ENCODE measurements at regions not wholly inside any gene's neighbourhood (a gene's known extent, or its start where the extent isn't known, plus 50 kb on each side); places are given as distances from the start of the nearest gene placed in this dataset.
A peak's percentile ranks its signal among the peaks of the same experiment; 100 is the strongest.
"Not testable (repeated sequence)": the region's sequence is repeated elsewhere in the genome, so short reads cannot be mapped to it uniquely, and the experiment has no call there.

- DNase-seq; H3K4me3 ChIP-seq (ENCODE audit: low read length); H3K27me3 ChIP-seq (ENCODE audit: control insufficient read depth, insufficient read depth, low read length); H3K27ac ChIP-seq (ENCODE audit: low read length); H3K4me1 ChIP-seq (ENCODE audit: control insufficient read depth, insufficient read depth, low read length); H3K36me3 ChIP-seq (ENCODE audit: control insufficient read depth, insufficient read depth, low read length); H3K9me3 ChIP-seq (replicated peaks; ENCODE audit: control insufficient read depth, low read depth, low read length): not testable (repeated sequence)
- no CpG with 5 or more reads among the region's 5 CpGs for WGBS (ENCODE audit: insufficient coverage)
Observed at GRCh38 chr20:40012026-40012425, 677.0 kb downstream of the MAFB start.

DNA sequence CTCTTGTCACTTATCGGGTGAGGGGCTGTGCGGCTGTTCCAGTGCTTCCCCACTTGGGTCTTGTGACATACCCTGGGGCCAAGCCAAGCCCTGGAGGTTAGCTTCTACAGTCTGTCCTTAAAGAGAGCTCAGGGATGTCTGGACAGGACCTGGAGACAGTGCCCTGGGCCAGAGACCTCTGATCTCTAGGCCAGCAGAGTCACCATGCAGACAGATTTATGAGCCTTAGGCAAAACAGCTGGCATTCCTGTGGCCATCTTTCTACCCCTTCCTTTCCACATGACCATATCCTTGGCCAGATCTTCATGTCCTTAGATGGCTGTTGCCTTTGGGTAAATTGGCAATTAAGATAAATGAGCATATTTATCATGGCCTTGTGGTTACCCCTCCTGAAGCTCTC lies 678.6 kb downstream of the MAFB start:
- 80% methylated on average over 1 of the region's 2 CpGs for WGBS (ENCODE audit: insufficient coverage)
- H3K4me1 ChIP-seq (ENCODE audit: control insufficient read depth, insufficient read depth, low read length), result no peaks in the 10 kb centered on the region
- H3K4me3 ChIP-seq (ENCODE audit: low read length), result no peak overlapping the region
- no peaks in the 10 kb centered on the region for H3K27me3 ChIP-seq (ENCODE audit: control insufficient read depth, insufficient read depth, low read length)
- H3K27ac ChIP-seq (ENCODE audit: low read length), result no peak overlapping the region
- no peak for DNase-seq
- no peaks in the 10 kb centered on the region for H3K9me3 ChIP-seq (replicated peaks; ENCODE audit: control insufficient read depth, low read depth, low read length)
- H3K36me3 ChIP-seq (ENCODE audit: control insufficient read depth, insufficient read depth, low read length), result no peaks in the 10 kb centered on the region

GRCh38 chr20:40009542-40009941 lies 679.5 kb downstream of the MAFB start:
- H3K36me3 ChIP-seq (ENCODE audit: control insufficient read depth, insufficient read depth, low read length), result no peaks in the 10 kb centered on the region
- WGBS (ENCODE audit: insufficient coverage), result no CpG with 5 or more reads among the region's 3 CpGs
- no peaks in the 10 kb centered on the region for H3K4me1 ChIP-seq (ENCODE audit: control insufficient read depth, insufficient read depth, low read length)
- no peak overlapping the region for H3K27ac ChIP-seq (ENCODE audit: low read length)
- H3K4me3 ChIP-seq (ENCODE audit: low read length), result no peak overlapping the region
- no peaks in the 10 kb centered on the region for H3K9me3 ChIP-seq (replicated peaks; ENCODE audit: control insufficient read depth, low read depth, low read length)
- no peaks in the 10 kb centered on the region for H3K27me3 ChIP-seq (ENCODE audit: control insufficient read depth, insufficient read depth, low read length)
- DNase-seq, result no peak

DNA sequence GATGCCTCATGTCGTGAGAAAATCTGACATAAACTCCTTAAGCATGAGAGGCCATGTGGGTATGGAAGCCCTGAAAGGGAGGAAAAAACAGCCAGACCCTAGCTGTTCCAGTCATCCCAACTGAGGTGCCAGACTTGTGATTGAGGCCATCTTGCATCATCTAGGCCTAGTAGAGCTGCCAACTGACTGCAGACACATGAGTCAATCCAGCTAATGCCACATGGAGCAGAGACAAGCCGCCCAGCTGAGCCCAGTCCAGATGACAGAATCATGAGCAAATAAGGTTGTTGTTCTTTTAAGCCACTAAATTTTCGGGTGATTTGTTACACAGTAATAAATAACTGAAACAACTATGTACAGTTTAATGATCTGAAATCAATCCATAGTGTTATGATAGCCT lies 680.9 kb downstream of the MAFB start:
- H3K4me3 ChIP-seq (ENCODE audit: low read length), result no peak overlapping the region
- 100% methylated on average over 1 of the region's 3 CpGs for WGBS (ENCODE audit: insufficient coverage)
- DNase-seq, result no peak

DNA sequence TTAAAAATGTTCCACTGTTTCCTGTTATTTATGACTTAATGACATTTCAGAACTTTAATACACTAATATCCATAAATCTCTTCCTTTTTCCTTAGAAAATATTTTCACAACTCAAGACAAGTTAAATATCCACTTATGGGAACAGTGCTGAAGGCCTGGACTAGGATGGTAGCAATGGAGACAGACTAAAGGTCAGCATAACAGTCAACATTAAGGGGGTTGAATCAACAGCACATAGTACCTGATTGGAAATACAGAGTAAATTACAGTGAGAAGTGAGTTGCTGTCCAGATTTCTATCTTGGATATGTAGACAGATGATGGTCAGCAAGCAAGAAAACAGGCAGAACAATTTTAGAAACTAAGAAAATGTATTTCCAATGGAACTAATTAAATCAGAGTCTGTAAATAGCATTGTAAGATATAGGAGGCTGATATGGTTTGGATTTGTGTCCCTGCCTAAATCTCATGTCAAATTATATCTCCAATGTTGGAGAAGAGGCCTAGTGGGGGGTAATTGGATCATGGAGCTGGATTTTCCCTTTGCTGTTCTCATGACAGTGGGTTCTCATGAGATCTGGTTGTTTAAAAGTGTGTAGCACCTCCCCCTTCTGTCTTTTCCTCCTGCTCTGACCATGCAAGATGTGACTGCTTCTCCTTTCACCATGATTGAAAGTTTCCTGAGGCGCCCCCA lies 682.7 kb downstream of the MAFB start:
- Histone ChIP-seq H3K4me3 (ENCODE audit: low read length) (no peak overlapping the region), H3K4me1 (ENCODE audit: control insufficient read depth, insufficient read depth, low read length) (no peaks in the 10 kb centered on the region), H3K36me3 (ENCODE audit: control insufficient read depth, insufficient read depth, low read length) (no peaks in the 10 kb centered on the region), H3K27ac (ENCODE audit: low read length) (no peak overlapping the region), H3K27me3 (ENCODE audit: control insufficient read depth, insufficient read depth, low read length) (no peaks in the 10 kb centered on the region), H3K9me3 (replicated peaks; ENCODE audit: control insufficient read depth, low read depth, low read length) (no peaks in the 10 kb centered on the region)
- no peak for DNase-seq
- WGBS (ENCODE audit: insufficient coverage), result 56% methylated on average over 1 of the region's 1 CpG

More for the DNA sequence above, 680.9 kb downstream of the MAFB start:
- no peaks in the 10 kb centered on the region for H3K9me3 ChIP-seq (replicated peaks; ENCODE audit: control insufficient read depth, low read depth, low read length)
- H3K4me1 ChIP-seq (ENCODE audit: control insufficient read depth, insufficient read depth, low read length), result no peaks in the 10 kb centered on the region
- no peaks in the 10 kb centered on the region for H3K36me3 ChIP-seq (ENCODE audit: control insufficient read depth, insufficient read depth, low read length)
- no peaks in the 10 kb centered on the region for H3K27me3 ChIP-seq (ENCODE audit: control insufficient read depth, insufficient read depth, low read length)
- no peak overlapping the region for H3K27ac ChIP-seq (ENCODE audit: low read length)

DNA sequence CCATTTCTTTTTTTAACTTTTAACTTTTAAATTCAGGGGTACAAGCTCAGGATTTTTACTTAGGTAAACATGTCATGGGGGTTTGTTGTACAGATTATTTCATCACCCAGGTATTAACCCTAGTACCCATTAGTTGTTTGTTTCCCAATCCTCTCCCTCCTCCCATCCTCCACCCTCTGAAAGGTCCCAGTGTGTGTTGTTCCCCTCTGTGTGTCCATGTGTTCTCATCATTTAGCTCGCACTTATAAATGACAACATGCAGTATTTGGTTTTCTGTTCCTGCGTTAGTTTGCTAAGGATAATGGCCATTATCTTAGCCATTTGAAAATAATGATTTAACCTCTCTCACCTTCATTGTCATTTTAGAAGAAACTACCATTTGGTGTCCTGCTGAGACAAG lies 684.9 kb downstream of the MAFB start:
- H3K4me3 ChIP-seq (ENCODE audit: low read length); H3K9me3 ChIP-seq (replicated peaks; ENCODE audit: control insufficient read depth, low read depth, low read length); H3K4me1 ChIP-seq (ENCODE audit: control insufficient read depth, insufficient read depth, low read length); H3K36me3 ChIP-seq (ENCODE audit: control insufficient read depth, insufficient read depth, low read length); H3K27me3 ChIP-seq (ENCODE audit: control insufficient read depth, insufficient read depth, low read length); H3K27ac ChIP-seq (ENCODE audit: low read length); DNase-seq: not testable (repeated sequence)
- no CpG with 5 or more reads among the region's 2 CpGs for WGBS (ENCODE audit: insufficient coverage)

- Histone ChIP-seq H3K9me3 (replicated peaks; ENCODE audit: control insufficient read depth, low read depth, low read length) (peaks cover 6% of the 10 kb centered on the region), H3K4me3 (ENCODE audit: low read length) (no peak overlapping the region), H3K27me3 (ENCODE audit: control insufficient read depth, insufficient read depth, low read length) (no peaks in the 10 kb centered on the region), H3K27ac (ENCODE audit: low read length) (no peak overlapping the region), H3K36me3 (ENCODE audit: control insufficient read depth, insufficient read depth, low read length) (no peaks in the 10 kb centered on the region), H3K4me1 (ENCODE audit: control insufficient read depth, insufficient read depth, low read length) (peaks cover 4% of the 10 kb centered on the region)
- 60% methylated on average over 1 of the region's 2 CpGs for WGBS (ENCODE audit: insufficient coverage)
- DNase-seq, result peak; percentile 36
Observed at GRCh38 chr20:39993742-39994141, 695.3 kb downstream of the MAFB start.

GRCh38 chr20:39990692-39991091 lies 698.3 kb downstream of the MAFB start:
- Histone ChIP-seq H3K36me3 (ENCODE audit: control insufficient read depth, insufficient read depth, low read length) (no peaks in the 10 kb centered on the region), H3K27me3 (ENCODE audit: control insufficient read depth, insufficient read depth, low read length) (no peaks in the 10 kb centered on the region), H3K27ac (ENCODE audit: low read length) (no peak overlapping the region), H3K4me3 (ENCODE audit: low read length) (no peak overlapping the region), H3K4me1 (ENCODE audit: control insufficient read depth, insufficient read depth, low read length) (peaks cover 14% of the 10 kb centered on the region), H3K9me3 (replicated peaks; ENCODE audit: control insufficient read depth, low read depth, low read length) (peaks cover 6% of the 10 kb centered on the region)
- no peak for DNase-seq

DNA sequence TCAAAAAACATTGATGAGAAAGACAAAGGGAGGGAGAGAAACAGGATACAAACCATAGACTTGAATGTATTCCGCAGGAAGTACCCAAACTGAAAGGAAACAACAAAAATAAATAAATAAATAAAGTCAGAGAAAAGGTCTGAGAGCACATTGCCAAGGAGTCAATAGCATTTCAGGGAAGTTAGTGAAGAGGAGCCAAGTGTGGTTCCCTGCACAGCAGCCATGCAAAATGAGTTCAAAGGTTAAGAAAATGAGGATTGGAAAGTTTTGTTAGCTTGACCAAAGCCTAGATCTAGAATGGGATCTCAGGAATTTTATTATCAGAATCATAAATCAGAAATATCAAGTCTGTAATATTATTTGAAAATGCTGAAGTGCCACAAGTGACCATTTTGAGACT lies 700.0 kb downstream of the MAFB start:
- Histone ChIP-seq H3K27me3 (ENCODE audit: control insufficient read depth, insufficient read depth, low read length) (no peaks in the 10 kb centered on the region), H3K27ac (ENCODE audit: low read length) (no peak overlapping the region), H3K36me3 (ENCODE audit: control insufficient read depth, insufficient read depth, low read length) (no peaks in the 10 kb centered on the region), H3K4me3 (ENCODE audit: low read length) (no peak overlapping the region), H3K4me1 (ENCODE audit: control insufficient read depth, insufficient read depth, low read length) (peaks cover 20% of the 10 kb centered on the region), H3K9me3 (replicated peaks; ENCODE audit: control insufficient read depth, low read depth, low read length) (peaks cover 6% of the 10 kb centered on the region)
- WGBS (ENCODE audit: insufficient coverage), result no CpG with 5 or more reads among the region's 1 CpG
- DNase-seq, result no peak

GRCh38 chr20:39986173-39986904 lies 702.7 kb downstream of the MAFB start:
- DNase-seq, result peak; percentile 83
- Histone ChIP-seq H3K27me3 (ENCODE audit: control insufficient read depth, insufficient read depth, low read length) (no peaks in the 10 kb centered on the region), H3K4me3 (ENCODE audit: low read length) (no peak overlapping the region), H3K27ac (ENCODE audit: low read length) (peak overlapping the region; percentile 94), H3K36me3 (ENCODE audit: control insufficient read depth, insufficient read depth, low read length) (no peaks in the 10 kb centered on the region), H3K4me1 (ENCODE audit: control insufficient read depth, insufficient read depth, low read length) (peaks cover 17% of the 10 kb centered on the region), H3K9me3 (replicated peaks; ENCODE audit: control insufficient read depth, low read depth, low read length) (peaks cover 8% of the 10 kb centered on the region)
- 0% methylated on average over 1 of the region's 6 CpGs for whole genome bisulfite sequencing (ENCODE audit: insufficient coverage)
